Right renal cortex interstitium (tissue), 3 donors: ENCODE measurements at regions not wholly inside any gene's neighbourhood (a gene's known extent, or its start where the extent isn't known, plus 50 kb on each side); places are given as distances from the start of the nearest gene placed in this dataset.
A peak's percentile ranks its signal among the peaks of the same experiment; 100 is the strongest.
"Not testable (repeated sequence)": the region's sequence is repeated elsewhere in the genome, so short reads cannot be mapped to it uniquely, and the experiment has no call there.

Source experiments
- DNase-seq, 3 donors: peaks; one replicate each; pipeline ENCODE4 v3.0.0-alpha.2; 2013; ENCODE audit warnings: low read depth in 3 of 3, low spot score in 2 of 3

- DNase-seq: no peak
These were observed 195.5 kb upstream of the FBXL4 start for GRCh38 chr6:99143108-99143861.

- DNase-seq: not testable (repeated sequence)
These were observed 194.2 kb upstream of the FBXL4 start for GRCh38 chr6:99141906-99142305.

DNA sequence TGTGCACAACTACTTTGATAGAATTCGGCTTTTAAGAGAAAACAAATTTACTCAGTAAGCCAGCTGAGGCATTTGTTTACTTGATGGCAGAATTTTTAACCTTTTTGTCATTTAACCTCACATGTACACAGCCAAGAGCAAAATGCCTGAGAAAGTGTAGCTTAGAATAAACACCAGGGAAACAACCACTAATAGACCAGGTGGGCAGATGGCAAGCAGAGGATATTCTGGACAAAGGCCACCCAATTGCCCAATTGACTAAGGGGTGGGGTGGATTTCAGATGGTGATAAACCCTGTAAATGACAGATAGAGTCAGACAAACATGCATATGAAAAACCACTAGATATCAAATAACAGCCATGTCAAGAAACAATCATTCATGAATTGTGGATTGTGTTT lies 190.7 kb upstream of the FBXL4 start:
- DNase-seq: no peak

GRCh38 chr6:99137314-99137713 lies 189.6 kb upstream of the FBXL4 start:
- DNase-seq: no peak

GRCh38 chr6:99136488-99136887 lies 188.7 kb upstream of the FBXL4 start:
- no peak for DNase-seq

DNA sequence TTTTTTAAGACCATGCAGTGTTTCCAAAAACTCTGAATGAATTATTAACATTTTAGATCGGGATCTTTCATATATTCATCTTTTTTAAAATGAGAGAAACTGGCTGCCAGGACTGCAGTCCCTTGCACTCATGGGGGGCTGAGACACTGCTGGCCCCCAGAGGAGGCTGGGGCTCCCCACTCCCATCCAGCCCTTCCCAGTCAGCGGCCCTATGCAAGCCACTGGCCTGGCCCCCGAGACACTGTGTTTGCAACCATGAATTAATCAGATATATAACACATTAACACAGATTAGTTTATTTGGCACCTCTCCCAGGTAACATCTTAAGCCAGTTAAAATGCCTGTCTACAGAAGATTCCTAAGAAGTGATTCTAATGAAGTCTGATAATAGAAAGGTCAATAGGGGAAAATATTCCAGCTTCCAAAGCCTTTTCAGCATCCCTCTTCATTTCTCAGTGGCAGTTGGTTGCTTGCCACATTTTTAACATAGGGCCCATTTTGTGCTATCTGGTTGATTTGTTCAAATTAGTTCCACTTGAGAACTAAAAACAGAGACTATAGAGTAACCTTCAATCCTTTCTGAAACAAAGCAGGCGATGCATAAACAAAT lies 184.4 kb upstream of the FBXL4 start:
- DNase-seq: no peak

- DNase-seq: no peak
These were observed 183.4 kb upstream of the FBXL4 start for GRCh38 chr6:99130897-99131873.

DNA sequence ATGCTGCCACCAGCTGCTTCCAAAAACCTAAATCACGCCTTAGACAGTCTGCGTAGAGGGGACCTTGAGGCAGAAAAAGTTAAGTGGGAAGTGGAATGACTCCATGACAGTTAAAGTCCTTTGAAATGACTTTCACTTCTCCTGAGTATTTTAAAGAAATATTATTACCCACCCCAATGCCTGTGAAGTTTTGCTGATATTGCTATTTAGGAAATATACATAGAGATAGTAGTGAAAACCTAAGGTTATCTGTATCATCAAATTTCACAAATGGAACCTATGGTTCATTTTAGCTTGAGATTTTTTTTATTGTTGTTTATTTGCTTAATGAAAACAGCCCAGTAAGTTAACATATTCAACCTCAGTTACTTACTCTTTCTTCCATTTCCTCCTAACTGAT lies 182.1 kb upstream of the FBXL4 start:
- no peak for DNase-seq

- DNase-seq: no peak
These were observed 174.0 kb upstream of the FBXL4 start for GRCh38 chr6:99121748-99122147.

DNA sequence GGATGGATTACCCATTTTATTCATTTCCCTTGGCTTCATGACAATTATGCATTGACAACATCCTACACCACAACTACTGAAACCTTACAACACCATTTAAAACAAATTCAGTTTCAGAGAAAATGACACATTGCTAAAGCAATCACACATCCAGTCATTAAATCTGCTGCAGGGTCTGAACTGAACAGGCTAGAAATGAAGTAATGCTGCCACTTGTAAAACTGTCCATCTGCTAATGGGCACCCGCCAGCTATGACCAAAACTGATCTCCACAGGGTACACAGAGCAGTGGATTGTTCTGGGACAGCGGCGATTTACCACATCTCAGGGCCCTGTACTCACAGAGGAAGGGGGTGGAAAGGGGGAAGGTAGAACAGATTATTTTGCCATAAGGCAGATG lies 172.9 kb upstream of the FBXL4 start:
- DNase-seq: no peak

GRCh38 chr6:99119109-99120031 lies 171.6 kb upstream of the FBXL4 start:
- peak; percentile 10 to 23 (median 10) for DNase-seq

DNA sequence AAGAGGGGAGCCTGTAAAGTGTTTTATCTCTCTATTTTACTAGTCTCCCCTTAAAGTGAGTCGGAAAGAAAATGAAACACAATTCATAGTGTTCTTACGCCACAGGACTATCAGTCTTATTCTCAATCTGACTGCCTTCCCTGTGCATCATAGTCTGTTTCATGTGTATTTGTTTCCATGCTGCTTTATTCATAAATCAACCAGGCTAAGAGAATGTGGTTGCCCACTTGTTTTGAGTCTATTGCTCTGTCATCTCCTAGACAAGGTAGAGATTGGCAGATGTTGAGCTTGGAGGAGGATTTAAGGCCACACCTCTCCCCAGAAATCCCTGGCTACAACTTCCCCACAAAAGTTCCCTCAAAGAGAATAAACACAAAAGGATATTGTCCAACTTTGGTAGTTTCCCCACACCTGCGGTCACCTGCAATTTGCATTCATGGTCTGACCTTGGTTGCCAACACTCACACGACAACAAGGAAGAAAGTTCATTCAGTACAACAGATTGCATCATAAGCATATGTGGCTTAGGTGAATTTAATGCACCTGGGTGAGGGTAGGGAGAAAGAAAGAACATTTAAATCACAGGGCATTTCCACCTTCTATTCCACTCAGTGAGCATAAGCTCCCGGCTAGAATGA lies 167.1 kb upstream of the FBXL4 start:
- DNase-seq: no peak

DNA sequence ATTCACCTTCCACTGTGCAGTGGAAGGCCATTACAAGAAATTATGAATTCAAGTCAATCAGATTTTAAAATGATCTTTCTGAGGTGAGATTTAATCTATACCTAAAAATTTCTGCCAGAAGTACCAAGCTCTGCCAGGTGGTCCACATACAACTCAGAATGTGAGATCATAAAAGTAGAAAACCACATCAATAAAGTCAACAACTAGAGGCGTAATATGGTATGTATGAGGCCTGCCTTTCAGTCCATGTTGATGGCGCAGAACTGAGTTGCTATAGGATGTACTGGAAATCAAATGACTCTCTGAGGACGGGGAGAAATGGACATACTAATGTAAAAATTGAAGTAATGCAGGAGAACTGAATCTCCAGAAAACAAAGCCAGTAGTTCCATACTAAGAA lies 163.8 kb upstream of the FBXL4 start:
- DNase-seq: no peak

- DNase-seq: no peak
These were observed 162.3 kb upstream of the FBXL4 start for GRCh38 chr6:99110029-99110428.

DNA sequence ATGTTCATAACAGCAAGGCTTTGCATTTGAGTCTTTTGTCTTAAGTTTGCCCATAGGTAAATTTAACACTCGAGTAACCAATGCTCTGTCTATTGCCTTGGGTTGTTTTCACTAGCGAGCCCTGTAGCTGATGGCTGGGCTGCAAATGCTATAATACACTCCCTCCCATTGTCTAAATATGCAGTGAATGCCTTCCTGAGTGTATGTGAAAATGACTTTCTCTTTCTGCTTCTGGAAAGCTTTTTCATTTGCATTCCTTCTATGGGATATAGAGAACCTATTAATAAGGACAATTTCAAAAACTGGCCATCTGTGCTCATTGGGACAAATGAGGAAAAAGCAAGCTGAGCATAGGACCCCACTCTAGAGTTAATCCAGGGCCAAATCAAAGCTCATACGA lies 156.5 kb upstream of the FBXL4 start:
- no peak for DNase-seq

DNA sequence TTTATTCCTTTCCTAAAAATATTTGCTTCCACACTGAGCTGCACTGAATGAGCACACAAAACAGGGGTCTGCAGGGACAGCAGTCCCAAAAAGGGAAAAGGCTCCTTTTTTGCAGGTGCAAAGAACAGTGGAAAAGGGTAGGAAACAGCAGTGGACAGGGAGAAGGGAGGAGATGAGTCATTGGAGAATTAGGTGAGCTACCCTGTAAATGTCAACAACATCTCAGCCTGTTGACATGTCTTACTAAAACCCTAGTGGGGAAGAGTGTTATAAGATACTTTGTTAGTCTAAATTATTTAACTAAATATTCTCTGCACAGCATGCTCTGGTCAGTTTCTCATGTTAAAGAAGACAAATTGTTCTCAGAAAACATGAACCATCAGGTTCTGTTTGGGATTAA lies 151.5 kb upstream of the FBXL4 start:
- no peak for DNase-seq

GRCh38 chr6:99096170-99096569 lies 148.4 kb upstream of the FBXL4 start:
- DNase-seq: no peak

GRCh38 chr6:99093456-99094190 lies 145.9 kb upstream of the FBXL4 start:
- DNase-seq: peak in 1 of 3 donors; percentile 20

DNA sequence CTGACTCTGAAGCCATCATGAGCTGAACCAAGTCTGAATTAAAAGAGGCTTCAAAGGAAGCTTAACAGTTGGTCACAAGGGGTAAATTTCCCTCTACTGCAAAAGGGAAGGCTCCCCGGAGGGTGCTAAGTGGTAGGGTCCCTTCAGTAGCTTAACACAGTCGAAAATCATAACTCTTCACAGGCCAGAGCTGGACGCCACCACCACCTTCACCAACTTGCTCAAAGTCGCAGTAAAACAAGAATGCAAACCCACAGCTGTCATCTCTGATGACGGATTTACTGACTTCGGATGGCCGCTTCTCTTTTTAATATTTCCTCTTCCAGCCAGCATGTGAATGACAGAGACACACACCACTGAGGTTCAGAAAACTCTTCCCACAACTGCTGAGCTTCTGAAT lies 144.7 kb upstream of the FBXL4 start:
- DNase-seq: no peak
